Stromal cell of bone marrow (primary cell): ENCODE measurements at regions not wholly inside any gene's neighbourhood (a gene's known extent, or its start where the extent isn't known, plus 50 kb on each side); places are given as distances from the start of the nearest gene placed in this dataset.
"Not testable (repeated sequence)": the region's sequence is repeated elsewhere in the genome, so short reads cannot be mapped to it uniquely, and the experiment has no call there.

ENCODE experiments used
- DNase-seq: peaks from one replicate; pipeline ENCODE4 v3.0.0-alpha.2; 2012; ENCODE audit warnings: low read depth

GRCh38 chr2:89833780-89834117, 1142.3 kb downstream of the RPIA start:
- DNase-seq = no peak

GRCh38 chr2:89834306-89834705, 1142.8 kb downstream of the RPIA start:
- no peak for DNase-seq

- not testable (repeated sequence) for DNase-seq
Measured at GRCh38 chr2:89836326-89836725, 1144.9 kb downstream of the RPIA start.

- no peak for DNase-seq
Measured at GRCh38 chr2:89837962-89838625, 1146.6 kb downstream of the RPIA start.

- not testable (repeated sequence) for DNase-seq
Measured at GRCh38 chr2:89840175-89840574, 1148.7 kb downstream of the RPIA start.

- not testable (repeated sequence) for DNase-seq
Measured at GRCh38 chr2:89840781-89841475, 1149.5 kb downstream of the RPIA start.

GRCh38 chr2:89841476-89841840, 1150.0 kb downstream of the RPIA start:
- DNase-seq = no peak

- DNase-seq = no peak
Measured at GRCh38 chr2:89842180-89842908, 1150.9 kb downstream of the RPIA start.

GRCh38 chr2:89844221-89844943, 1152.9 kb downstream of the RPIA start:
- DNase-seq = no peak

- DNase-seq = no peak
Measured at GRCh38 chr2:89845532-89845931, 1154.1 kb downstream of the RPIA start.

- no peak for DNase-seq
Measured at GRCh38 chr2:89848114-89848513, 1156.6 kb downstream of the RPIA start.

- DNase-seq = no peak
Measured at GRCh38 chr2:89848763-89849368, 1157.4 kb downstream of the RPIA start.

GRCh38 chr2:89849731-89850130, 1158.3 kb downstream of the RPIA start:
- no peak for DNase-seq

- no peak for DNase-seq
Measured at GRCh38 chr2:89850481-89850880, 1159.0 kb downstream of the RPIA start.

- DNase-seq = no peak
Measured at GRCh38 chr2:89850881-89851582, 1159.6 kb downstream of the RPIA start.

GRCh38 chr2:89851583-89851905, 1160.1 kb downstream of the RPIA start:
- no peak for DNase-seq

- not testable (repeated sequence) for DNase-seq
Measured at GRCh38 chr2:89853427-89853826, 1162.0 kb downstream of the RPIA start.

GRCh38 chr2:89855752-89856151, 1164.3 kb downstream of the RPIA start:
- DNase-seq = not testable (repeated sequence)

GRCh38 chr2:89856305-89856704, 1164.8 kb downstream of the RPIA start:
- DNase-seq = not testable (repeated sequence)

- DNase-seq = not testable (repeated sequence)
Measured at GRCh38 chr2:89862164-89862563, 1170.7 kb downstream of the RPIA start.

- not testable (repeated sequence) for DNase-seq
Measured at GRCh38 chr2:89863209-89863608, 1171.7 kb downstream of the RPIA start.
